T47D (cell line): ENCODE measurements at regions not wholly inside any gene's neighbourhood (a gene's known extent, or its start where the extent isn't known, plus 50 kb on each side); places are given as distances from the start of the nearest gene placed in this dataset.

Experiments used
- DNase-seq, 2 experiments: peaks; one replicate each; pipeline versions ENCODE4 v3.0.0 to v3.0.0-alpha.2; 2011 to 2012; ENCODE audit warnings: low read depth in 1 of 2, low spot score in 1 of 2
- JUND ChIP-seq: IDR thresholded peaks from 2 replicates; pipeline ENCODE4 v1.6.1; 2012; ENCODE audit warnings: low read depth
- in situ Hi-C: cut with HindIII; loops from 2 replicates; pipeline ENCODE4 v1.10.0; 2016; ENCODE audit warnings: low sequenced_read_pairs, low pct_unique_long_range_greater_than_20kb

DNA sequence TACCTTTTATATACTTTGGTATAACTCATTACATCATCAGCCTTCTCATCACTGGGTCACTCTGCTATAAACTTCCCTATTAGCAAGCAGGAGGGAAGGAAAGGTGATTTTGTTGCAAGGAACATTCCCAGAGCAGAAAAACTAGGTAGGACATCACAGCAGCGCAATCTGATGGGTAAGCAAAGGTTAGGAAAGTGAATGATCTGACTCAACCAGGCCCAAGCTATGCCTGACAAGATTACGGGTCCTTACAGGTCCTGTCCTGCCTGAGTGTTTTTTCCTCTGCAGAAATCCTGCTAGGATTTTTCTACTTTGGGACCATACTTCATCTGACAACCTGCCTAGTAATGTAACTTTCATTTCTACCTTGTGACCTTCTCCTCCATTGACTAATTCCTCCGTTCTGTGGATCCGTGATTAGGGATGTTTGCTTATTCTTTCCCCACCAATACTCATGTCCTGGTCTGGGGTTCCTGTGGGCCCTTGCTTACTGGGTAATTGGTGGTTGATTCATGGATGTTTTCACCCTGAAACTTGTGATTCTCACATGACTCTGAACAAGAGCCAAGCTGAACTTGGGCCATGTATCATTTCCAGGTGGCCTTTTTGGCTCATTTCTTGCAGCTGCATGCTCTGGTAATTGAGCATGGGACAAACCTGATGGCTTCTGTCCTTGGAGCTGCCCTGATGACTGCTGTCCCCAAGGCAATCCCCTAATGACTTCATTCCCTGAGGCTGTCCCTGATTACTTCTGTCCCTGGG is 111.9 kb upstream of the KIT start:
- in situ Hi-C loops = no loop called here
- no peak for DNase-seq
- no peak for TF ChIP-seq JUND

DNA sequence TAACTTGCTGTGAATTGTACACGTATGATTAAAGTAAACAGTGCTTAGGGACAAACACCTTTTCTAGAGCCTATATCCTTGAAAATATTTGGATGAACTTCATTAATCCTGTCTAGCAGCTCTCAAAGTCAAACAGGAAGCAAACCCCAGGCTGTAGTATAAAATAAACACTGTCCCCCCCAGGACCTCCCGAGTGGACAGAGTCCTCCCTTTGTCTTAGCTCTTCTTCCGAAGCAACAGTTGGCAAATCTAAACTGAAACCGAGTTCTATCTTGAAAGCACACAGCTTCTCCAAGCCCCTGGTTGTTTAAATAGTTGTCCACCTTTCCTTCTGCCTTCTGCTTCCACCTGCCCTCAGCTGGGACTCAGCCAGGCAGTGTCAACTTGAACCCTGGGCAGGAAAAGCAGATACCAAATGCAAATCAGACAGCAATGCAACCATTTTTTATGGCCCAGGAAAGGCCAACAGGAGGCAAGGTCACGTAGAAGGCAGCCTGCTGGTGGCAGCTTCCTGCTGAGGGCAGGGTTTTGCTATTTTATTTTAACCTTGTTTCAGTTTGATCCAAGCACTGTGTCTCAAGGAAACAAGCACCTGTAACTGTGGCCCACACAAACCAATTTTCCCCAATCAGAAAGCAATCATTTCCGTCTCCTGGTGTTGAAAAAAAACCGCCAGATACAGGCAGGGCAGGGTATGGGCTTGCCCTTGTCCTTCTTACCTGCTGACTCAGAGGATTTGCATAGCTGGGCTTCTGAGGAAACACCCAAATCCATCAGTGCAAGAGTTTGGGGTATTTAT is 110.3 kb upstream of the KIT start:
- TF ChIP-seq JUND = no peak
- in situ Hi-C loops = no loop called here
- no peak for DNase-seq

DNA sequence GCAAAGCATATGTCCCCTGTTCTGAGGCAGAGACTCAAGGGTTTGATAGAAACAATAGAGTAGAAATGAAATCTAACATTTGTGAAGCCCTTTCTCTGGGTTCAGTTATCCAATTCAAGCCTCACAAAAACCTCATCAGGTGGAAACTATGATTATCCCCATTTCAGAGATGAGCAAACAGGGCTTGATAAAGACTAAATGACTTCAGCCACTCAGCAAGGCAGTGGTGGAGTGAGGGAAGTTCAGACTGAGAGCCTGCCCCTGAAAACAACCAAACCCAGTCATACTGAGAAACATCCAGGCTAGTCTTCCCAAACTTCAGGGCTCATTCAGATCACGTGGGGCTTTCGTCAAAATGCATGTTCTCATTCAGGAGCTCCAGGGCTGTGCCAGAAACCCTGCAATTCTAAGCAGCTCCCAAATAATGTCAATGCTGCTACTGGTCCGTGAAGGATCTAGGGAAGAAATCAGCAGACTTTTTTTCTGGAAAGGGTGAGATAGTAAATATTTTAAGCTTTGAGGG is 109.6 kb upstream of the KIT start:
- no peak for TF ChIP-seq JUND
- DNase-seq = no peak
- in situ Hi-C loops = no loop called here

DNA sequence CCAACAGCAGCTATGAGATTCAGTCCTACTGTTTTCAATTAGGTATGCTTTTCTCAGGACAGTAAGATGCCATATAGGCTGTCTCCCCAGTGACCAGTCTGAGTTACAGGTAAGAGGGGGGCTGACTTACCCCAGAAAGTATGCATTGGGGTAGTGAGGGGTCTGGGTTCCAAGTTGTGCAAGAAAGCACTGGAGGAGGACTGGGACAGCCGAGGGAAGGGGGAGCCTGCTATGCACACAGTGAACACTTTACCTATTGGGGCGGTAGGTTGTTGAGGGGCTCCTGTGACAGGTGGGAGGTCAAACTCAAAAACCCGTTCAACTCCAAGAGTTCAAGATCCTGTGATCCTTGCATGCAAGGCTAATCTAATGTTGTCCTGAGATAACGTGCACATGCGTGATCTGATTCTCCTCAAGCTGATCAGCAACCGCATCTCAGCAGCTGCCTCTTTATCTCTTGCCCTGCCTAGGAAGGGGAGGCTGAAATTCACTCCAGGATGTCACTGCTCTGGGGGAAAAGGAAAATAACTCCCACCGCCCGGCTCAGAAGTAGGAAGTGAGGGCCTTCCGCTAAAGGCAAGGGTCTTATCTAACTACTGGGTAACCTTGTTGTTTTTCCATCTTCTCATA is 108.8 kb upstream of the KIT start:
- in situ Hi-C loops = no loop called here
- TF ChIP-seq JUND = no peak
- no peak for DNase-seq

DNA sequence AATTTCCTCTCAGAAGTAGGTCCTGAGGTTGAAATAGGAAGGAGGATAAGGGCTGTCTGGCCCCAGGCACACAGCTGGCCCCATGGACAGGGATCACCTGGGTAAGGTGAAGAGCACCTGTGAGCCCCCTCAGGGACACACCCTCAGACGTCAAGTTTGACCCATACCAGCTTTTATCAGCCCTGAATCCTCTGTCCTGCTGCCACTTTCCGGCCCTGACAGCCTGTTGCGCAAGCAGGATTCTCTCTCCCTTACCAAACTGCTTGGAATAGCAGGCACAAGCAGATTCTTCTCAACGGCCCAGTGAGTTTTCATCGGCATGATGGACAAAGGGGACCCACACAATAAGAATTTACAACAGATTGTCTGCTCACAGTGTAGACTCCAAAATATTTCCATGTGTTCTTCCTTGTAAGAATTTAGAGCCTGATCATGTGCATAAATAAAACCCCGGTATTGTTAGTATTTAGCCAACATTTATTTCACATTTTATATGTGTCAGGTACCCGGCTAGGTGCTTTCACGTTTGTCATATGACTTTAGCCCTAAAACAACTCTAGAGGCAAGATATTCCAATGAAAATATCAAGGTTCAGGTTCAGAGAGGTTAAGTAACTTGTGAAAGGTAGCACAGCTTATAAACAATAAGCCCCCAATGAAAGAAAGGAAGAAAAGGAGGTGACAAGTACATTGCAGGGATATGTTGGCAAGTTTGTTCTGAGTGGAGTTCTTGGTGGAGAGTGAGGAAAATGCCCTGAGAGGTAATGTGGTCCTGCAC is 107.2 kb upstream of the KIT start:
- peak in 1 of 2 experiments; percentile 20 for DNase-seq
- in situ Hi-C loops = no loop called here
- TF ChIP-seq JUND = no peak

DNA sequence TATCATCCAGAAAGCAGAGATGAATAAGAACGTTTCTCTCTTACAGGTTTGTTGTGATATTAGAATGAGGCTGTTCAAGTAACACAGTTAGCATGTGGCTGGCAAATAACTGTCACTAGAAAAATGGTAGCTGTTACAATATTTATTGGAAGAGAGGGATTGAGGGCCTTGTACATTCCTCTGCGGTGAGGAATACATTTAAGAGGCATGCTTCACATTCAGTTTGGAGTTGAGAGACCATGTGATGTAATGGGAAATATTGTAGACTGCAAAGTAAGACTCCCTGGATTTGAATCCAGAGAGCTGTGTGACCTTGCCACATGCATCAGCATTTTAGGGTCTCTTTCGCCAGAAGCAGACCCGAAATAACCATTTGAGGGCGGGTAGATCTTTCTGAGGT is 104.8 kb upstream of the KIT start:
- in situ Hi-C loops = no loop called here
- no peak for DNase-seq
- no peak for TF ChIP-seq JUND

DNA sequence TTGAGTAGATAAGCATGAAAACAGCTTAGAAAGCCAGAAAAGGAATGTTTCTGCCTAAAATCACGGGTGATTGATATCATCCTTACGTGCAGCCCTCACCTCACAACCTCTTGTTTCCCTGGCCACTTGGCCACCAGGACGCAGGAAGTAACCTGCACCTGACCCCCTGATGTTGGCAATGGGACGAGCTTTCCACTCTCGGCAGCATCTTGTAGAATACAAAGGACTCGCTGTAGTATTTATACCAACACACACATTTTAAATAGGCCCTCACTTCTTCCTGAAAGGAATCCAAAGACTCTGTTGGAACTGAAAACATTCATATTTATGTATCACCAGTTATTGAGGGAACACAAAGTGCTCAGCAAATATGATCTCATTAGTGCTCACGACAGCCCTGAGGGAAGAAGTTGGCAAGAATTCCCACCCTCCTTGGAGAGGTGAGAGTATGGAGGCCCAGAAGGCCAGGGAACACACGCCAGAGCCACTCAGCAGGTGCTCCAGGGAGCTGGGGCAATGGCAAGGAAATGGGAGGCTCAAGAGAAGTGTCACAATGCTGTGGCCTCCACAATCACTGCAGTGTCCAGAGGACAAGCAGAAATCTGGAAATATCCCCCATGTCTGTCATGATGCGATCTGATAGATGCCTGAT is 103.3 kb upstream of the KIT start:
- TF ChIP-seq JUND = no peak
- in situ Hi-C loops = no loop called here
- no peak for DNase-seq

DNA sequence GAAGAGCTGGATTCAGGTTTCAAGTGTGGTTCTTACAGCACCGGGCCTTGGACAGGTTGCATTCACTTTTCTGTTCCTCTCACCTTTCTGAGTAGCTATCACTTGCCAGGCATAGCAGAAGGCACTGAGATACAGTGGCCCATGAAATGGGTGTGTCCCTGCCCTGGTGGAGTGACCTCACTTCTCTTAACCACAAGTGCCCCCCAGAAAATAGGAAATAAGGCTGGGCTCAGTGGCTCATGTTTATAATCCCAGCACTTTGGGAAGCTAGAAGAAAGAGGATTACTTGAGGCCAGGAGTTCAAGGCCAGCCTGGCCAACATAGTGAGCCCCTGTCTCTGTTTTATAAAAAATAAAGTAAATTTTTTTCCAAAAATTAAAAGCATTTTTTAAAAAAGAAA is 101.7 kb upstream of the KIT start:
- no peak for TF ChIP-seq JUND
- in situ Hi-C loops = no loop called here

DNA sequence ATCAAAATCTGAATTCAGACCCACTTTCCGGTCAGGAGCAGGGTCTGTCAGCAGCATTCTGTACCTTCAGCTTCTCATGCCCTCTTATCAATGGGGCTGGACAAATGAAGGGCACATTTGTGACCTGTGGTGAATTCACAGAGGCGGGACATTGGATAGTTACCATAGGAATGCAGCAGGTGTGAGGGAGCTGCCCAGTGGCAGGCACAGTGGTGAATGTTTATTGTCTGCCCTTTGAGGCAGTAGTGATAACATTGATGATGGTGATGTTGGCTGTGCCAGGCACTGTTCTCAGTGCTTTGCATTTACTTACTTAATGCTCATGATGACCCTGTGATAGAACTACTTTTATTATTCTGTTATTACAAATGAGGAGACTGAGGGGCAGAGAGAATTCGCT is 101.2 kb upstream of the KIT start:
- no peak for TF ChIP-seq JUND
- DNase-seq = no peak
- in situ Hi-C loops = no loop called here

More for the DNA sequence above, 101.7 kb upstream of the KIT start:
- no peak for DNase-seq

DNA sequence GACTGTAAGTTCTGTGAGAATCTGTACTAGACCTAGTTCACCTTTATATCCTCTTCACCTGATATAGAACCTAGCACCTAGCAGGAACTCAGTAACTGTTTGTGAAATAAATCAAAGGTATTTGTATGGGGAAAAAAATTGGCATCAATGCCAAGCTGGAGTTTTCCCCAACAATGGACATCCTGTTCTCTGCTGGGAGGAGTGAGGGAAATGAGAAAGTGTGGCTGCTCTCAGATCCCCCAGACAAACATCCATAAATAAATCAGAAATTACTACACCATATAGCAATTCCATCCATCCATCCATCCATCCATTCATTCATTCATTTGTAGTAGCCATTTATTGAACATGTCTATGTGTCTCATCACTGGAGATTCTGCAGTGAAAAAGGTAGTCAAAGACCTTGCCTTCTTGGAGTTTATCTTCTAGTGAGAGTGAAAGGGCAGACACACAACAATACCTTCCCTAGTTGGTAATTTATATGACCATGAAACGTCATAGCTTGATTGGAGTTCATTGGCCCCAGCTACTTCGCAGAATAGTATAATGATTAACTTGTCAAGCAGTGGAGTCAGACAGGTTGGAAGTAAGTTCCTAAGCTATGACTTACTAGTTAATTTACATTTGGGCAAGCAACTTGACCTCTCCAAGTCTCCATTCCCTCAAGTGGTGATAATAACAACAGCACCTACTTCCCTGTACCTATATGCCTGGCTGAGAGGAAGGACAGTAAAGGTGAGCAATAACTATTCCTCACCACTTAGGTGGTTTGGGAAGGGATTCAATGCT is 98.7 kb upstream of the KIT start:
- DNase-seq = no peak

DNA sequence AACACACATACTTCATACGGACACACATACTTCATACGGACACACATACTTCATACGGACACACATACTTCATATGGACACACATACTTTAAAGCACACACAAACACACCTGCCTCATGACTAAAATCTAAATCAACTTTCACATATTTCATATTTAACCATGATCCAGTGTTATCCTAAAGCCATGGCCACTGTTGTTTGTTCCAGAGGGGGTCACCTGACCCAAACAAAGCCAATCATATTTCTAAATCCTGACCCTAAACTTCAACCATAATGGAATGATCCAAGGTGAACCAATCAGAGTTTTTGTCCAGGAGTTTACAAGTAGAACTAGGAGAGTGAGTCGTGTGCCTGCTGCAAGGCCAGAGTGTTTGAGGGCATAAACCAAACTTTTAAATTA is 97.2 kb upstream of the KIT start:
- TF ChIP-seq JUND = no peak
- DNase-seq = no peak
- in situ Hi-C loops = no loop called here

More for the DNA sequence above, 98.7 kb upstream of the KIT start:
- no peak for TF ChIP-seq JUND
- in situ Hi-C loops = no loop called here
